ENCODE measurements at regions not wholly inside any gene's neighbourhood (a gene's known extent, or its start where the extent isn't known, plus 50 kb on each side); places are given as distances from the start of the nearest gene placed in this dataset.

DNA sequence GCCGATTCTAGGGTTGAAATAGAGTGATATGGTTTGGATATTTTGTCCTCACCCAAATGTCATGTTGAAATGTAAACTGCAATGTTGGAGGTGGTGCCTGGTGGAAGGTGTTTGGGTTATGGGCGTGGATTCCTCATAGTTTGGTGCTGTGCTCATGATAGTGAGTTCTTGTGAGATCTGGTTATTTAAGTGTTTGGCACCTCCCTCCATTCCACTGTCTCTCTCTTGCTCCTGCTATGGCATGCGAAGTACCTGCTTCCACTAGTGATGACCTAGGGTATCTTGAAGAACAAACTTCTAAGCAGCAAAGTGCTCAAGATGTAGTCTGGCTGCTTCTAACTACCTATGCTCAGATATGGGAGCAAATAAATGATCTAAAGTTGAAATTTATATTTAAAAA lies 56.0 kb upstream of the TSPAN18 start:
- FAIRE-seq: no peak

DNA sequence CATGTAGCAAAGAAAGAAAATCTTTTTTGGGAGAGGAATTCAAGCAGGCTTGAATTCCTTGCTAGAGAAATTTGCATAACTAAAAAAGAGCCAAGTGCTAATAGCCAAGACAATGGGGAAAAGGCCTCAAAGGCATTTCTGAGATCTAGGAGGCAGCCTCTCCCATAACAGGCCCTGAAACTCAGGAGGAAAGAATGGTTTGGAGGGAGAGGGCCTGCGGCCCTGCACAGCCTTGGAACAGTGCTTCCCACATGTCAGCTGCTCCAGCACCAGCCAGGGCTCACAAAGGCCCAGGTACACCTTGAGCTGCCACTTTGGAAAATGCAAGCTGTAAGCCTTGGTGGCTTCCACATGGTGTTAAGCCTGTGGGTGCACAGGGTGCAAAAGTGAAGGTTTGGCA lies 55.5 kb upstream of the TSPAN18 start:
- FAIRE-seq: no peak

DNA sequence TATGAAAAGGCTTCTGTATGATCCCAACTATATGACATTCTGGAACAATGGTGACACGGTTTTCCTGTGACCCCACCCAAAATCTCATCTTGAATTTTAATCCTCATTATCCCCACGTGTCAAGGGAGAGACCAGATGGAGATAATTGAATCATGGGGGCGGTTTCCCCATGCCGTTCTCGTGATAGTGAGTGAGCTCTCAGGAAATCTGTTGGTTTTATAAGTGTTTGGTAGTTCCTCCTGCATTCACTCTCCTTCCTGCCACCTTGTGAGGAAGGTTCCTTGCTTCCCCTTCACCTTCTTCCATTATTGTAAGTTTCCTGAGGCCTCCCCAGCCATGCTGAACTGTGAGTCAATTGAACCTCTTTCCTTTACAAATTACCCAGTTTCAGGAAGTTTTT lies 53.1 kb upstream of the TSPAN18 start:
- FAIRE-seq: no peak

DNA sequence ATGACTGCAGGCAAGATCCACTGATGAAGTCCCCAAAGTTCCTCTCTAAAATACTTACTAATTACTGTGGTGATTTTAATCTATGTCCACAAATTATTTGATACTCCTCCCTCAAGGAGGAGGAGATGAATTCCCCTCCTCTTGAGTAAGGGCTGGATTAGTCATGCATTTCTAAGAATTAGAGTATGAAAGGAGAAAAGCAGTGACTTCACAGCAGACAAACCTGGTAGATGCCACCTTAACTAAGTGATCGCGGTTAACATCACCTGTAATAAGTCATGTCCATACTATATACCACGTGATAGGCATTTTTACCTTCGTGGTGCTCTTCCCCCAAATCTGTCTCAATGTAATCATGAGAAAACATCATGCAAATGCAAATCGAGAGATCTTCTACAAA lies 52.0 kb upstream of the TSPAN18 start:
- FAIRE-seq: no peak

DNA sequence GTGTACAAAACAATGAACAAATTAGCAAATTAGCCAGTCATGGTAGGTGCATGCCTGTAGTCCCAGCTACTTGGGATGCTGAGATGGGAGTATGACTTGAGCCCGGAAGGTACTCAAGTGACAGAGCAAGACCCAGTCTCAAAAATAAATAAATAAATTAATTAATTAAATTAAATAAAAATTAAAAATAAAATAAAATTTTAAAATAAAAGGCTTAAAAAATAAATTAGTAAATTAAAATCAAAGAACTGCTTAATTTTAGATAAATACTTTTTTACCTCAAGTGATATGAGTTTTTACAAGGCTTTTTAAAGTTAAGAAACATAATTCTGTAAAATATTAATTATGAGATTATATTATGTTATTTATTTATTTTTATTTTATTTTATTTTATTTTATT lies 50.9 kb upstream of the TSPAN18 start:
- FAIRE-seq: peak; percentile 76
